Bone marrow (tissue), 2 donors: ENCODE measurements at regions not wholly inside any gene's neighbourhood (a gene's known extent, or its start where the extent isn't known, plus 50 kb on each side); places are given as distances from the start of the nearest gene placed in this dataset.

Experiments
- DNase-seq, 2 donors: peaks; one replicate each; lab custom pipeline; 2025; lab: John Stamatoyannopoulos, UW

DNA sequence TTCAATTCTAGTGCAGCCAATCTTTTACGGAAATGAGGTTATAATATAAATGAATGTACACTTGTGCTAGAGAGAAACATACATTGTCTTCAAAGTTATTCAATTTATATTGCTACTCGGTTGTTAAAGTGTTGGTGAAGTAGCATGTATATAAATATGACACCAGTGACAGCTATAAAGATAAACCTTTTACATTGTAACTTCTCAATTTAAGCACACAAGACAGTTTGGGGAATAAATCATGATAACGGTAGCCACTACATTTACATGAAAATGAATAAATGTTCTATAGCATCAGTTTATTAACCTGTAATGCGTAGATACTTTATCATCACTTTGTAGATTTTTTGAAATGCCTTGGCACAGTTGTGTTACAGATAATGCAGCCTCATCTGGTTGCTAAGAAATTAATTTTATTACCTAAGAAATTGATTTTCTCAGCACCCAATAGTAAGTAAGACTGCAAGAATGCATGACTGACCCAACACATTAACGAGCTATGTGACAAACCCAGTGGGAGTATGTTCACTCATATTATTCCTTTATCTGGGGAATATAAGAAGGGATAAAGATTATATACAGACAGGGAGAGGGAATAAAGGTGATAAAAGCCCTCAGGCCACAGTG is 283.9 kb upstream of the NPVF start:
- DNase-seq = no peak

DNA sequence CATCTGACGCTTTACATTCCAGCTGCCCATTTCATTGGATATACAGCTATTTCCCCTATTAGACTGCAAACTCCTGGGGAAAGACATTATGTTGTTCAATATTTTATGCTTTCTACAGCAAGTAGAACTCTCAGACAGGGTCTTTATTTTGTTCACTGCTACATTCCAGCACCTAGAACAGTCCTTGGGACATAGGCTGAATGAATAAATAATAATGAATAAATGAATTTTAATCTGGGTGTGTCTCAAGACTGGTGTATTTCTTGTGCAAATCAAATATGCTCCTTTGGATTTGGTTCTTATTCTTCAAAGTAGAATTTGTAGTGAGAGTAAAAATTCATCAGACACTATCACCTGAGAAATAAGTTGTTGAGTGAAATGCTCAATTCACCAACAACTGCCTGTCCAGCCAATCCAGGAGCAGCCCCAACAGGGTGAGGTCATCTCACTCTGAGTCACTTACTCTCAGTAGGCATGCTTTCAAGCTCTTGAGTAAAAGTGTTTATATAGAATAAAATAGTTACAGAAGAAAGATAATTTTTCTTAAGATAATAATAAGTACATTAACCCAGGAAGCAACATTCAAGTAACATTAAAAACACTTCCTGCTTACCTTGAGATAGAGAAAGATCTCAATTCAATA is 287.5 kb upstream of the NPVF start:
- no peak for DNase-seq

DNA sequence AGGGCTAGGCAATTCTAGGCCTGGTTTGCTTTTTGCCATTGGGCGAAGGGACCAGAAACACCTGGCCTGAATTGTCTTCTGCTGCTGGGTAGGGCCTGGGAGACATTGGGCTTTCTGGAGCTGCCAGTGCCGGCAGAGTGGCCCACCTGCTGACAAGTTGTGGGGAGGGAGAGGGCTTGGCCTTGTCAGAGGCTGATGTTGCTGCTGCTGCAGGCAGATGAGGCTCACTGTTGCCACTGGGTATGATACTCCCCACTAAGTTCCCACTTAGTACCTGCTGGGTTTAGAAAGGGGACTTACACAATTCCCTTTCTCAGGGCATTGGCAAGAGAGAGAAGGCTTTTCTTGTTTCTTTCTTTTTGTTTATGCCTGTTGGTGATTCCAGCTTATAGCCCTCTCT is 289.6 kb upstream of the NPVF start:
- no peak for DNase-seq

DNA sequence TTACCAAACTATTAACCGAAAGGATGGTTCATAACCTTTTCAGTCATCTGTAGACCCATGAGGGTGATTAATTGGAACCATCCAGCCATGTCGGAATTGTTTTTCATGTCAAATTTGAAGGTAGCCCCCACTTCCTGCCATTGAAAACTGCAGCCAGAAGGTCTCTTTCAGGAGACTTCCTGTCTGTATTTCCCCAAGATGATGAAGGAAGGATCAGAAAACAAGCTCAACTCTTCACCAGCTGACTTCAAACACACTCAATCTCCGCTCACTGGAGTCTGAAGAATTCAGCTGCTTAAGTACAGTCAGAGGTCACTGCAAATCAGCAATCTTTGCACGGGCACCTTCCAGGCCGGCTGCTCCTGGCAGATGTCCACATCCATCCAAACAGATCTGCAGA is 291.7 kb upstream of the NPVF start:
- DNase-seq = no peak

DNA sequence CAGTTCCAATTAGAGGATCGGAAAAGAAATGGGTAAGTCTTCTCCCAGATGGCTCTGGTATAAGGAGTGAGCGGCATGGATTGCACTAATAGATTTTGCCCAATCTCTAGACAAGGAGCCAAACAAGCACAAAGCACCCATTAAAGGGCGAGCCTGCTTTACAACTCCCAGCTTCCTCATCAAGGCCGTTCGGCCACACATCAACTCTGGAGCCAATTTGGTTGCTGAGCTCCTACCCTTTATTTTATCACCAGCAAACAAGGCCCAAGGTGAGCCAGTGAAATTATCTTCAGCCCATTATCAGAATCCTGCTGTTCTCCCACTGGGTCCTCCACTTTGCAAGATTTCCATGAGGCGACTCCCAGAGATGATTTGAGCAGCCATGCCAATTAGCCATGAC is 292.2 kb upstream of the NPVF start:
- no peak for DNase-seq

DNA sequence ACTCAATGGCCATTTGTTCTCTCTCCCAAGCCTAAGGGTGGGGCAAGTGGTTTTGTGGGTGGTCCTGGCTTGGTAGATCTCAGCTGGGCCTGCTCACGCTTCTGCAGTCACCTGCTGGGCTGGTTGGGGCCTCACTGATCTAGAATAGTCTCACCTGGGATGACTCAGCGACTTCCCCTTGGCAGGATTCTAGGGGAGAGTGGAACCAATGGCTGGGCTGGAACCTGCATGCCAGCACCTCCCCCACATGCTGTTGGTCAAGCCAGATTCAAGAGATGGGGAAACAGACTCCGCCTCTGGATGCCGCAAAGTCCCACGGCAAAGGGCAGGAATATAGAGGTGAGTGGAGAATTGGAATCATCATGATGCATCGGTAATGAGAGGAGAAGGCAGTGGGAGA is 292.9 kb upstream of the NPVF start:
- no peak for DNase-seq

DNA sequence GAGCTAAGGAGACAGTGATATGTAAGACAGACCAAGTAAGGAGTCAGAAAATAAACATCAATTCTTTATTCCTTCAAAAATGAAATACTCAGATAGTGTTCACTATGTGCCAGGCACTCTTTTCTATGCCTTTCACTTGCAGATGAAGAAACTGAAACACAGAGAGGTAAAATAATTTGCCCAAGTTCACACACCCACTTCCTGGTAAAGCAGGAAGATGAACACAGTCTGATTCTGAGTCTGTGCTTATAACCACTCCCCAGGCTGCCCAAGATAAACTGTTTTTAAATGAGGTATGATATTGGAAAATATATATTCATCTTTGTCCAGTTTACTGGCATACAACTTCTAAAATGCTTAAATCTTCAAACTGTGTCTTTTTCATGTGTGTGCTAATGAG is 294.4 kb upstream of the NPVF start:
- DNase-seq = no peak

DNA sequence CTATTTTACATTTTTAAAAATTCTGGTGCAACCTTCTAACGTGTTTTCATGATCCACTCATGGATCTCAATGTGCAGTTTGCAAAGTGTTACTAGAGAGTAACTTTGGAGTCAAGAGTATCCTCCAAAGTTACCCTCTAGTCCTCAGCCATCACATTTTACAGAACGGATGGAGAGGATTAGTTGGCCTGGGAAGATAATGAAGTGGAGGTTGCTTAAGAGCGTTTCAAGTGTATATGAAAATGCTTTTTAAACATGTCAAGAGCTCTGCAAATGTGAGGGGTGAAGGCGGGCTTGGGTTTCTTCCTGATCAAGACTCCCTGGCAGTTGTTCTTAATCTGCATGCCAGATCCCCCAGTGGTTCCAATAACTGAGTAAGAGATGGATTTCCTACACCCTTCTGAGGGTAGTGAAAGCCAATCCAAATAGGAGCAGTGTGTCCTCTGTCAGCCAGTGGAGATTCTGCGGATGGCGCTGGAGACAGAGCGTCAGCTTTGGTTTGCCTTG is 299.4 kb upstream of the NPVF start:
- DNase-seq = no peak

DNA sequence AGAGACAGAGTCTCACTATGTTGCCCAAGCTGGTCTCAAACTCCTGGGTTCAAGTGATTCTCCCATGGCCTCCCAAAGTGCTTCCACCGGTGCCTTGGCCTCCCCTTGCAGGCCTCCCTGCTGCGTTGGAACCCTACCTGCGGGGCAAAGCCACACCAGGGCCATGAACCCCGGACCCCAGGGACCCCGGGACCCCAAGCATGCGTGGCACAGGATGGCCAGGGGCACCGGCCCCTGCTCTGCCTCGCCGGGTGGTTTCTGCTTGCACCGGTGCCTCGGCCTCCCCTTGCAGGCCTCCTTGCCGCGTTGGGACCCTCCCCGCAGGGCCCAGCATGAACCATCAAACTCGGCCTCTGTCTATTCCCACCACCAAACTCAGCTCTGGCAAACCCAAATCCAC is 301.0 kb upstream of the NPVF start:
- DNase-seq = no peak

DNA sequence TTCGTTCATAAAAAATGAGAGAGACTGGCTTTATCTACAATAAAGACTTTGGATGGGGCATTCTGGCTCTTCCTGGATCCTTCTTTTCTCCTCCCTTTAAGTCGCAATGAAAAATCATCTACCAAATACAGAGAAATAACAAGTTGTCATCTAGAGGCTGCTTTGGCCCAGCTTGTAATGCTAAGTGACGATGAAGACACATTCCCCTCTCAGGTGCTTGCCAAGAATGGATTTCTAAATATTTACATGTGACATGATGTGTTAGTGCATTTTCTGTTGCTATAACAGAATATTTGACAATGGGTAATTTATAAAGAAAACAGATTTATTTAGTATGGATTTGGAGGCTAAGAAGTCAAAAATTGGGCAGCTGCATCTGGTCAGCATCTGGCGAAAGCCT is 308.6 kb upstream of the NPVF start:
- no peak for DNase-seq

DNA sequence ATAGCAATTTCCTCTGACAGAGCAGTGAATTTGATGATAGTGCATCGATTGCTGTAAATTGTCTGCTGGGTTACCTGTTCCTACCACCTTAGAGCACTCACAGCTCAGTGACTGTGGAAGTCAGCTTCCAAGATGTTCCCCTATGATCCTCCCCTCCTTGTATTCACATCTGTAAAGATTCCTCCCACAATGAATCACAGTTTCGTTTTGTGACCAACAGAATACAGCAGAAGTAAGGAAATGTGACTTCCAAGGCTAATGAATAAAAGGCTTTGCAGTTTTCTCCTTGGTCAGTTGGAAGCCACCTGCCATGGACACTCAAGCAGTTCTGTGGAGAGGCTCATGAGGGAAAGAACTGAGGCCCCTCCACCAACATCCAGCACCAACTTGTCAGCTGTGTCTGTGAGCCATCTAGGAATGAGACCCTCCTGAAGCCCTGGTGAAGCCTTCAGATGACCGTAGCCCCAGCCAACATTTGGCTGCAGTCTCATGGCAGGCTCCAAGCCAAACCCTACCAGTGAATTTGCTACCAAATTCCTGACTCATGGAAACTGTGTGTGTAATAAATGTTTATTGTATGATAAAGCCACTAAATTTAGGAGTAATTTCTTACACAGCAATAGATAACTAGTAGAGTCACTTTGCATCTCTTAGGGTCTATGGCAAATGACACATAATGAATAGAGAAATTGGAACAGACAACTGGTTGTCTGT is 309.5 kb upstream of the NPVF start:
- DNase-seq = no peak

DNA sequence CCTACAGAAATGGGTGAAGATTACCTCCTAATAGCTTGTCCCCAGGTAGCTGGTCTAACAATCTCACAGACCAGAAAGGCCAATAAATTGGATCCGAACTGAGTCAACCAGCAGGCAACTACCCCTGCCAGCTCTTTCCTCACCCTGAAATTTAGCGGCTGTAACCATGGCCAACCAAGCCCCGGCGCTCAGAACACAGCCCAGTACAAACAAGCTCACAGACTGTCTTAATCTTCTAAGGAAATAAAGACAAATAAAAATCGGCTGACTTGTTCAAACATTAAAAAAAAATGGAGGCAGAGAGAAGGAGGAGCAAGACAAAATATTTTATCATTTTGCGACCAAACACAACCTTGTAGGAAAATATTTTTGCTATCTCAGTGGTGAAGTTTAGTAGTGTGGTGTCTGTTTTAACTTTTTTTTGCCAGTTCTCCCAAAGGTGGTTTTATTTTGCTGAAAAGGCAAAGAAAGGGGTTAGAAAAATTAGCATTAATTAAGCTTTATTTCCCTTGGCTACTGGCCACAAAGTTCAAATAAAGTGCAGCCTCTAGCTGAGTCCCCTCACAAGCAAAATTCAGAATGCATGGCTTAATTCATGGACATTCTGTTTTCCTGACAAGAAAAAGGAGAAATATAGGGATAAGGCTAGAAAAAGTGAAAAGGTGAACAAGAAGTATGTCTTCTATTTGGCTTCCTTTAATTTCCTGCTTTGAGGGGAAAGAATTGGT is 313.0 kb upstream of the NPVF start:
- no peak for DNase-seq

DNA sequence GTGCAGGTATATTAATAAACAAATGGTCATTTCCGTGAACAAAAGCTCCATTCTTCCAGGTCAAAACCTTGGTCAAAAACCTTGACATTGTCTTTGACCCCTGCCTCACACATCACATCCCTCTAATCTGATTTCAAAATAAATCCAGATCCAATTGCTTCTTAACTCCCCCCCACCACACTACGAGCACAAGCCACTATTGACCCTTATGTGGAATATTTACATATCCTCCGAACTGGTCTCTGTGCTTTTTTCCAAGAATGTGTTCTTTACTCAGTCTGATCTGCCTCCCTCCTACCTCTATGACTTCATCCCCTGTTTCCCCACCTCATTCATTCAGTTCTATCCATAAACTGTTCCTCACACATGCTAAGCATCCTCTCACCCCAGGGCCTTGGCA is 313.6 kb upstream of the NPVF start:
- no peak for DNase-seq

DNA sequence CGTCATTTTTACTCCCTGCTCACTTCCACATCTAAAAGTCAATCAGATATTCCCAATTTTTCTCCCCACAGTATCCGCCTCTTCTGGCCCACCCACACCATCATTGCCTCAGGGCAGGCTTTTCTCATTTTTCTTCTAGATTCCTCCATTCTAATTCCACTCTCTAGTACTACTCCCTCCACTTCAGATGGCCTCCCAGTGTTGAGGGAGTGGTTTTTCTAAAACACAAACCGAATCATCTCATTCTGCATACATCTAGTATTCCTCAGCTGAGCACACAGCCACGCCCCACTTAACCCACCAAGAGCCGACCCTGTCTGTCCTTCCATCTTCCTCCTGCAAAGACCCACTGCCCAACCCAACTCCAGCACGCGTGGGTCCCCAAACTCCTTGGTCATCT is 314.9 kb upstream of the NPVF start:
- no peak for DNase-seq

DNA sequence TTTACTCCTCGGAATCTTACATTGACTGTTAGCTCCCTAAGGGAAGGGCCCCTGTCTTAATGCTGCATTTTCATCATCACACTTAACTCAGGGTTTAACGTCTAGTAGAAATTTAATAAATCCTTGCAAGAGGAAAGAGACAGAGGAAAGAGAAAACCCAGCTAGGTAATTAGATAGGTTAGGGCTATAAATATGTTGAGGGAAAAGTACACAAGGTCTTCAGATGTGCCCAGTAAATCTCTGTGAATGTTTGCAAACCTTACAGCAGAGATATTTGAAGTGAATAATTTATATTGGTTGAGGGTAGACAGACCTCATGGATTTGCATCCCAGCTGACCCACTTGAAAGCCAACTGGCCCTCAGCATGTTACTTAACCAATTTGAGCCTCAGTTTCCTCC is 315.5 kb upstream of the NPVF start:
- DNase-seq = no peak

DNA sequence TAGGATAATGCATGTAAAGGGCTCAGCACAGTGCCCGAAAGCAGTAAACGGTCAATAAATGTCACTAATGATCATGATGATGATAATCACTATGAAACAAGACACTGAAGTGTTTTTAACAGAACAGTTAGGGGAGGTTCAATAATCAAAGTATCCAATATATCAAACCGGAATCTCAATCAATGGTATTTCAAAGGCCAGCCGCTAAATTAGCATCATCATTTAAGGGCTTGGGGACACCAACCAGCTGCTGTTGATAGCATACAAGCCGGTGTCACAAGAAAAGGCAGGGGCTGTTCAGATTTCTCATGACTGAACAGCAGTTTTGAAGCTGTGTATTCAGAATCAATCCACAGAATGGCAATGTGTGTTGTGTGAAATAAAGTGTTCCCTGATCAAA is 316.0 kb upstream of the NPVF start:
- DNase-seq = no peak

DNA sequence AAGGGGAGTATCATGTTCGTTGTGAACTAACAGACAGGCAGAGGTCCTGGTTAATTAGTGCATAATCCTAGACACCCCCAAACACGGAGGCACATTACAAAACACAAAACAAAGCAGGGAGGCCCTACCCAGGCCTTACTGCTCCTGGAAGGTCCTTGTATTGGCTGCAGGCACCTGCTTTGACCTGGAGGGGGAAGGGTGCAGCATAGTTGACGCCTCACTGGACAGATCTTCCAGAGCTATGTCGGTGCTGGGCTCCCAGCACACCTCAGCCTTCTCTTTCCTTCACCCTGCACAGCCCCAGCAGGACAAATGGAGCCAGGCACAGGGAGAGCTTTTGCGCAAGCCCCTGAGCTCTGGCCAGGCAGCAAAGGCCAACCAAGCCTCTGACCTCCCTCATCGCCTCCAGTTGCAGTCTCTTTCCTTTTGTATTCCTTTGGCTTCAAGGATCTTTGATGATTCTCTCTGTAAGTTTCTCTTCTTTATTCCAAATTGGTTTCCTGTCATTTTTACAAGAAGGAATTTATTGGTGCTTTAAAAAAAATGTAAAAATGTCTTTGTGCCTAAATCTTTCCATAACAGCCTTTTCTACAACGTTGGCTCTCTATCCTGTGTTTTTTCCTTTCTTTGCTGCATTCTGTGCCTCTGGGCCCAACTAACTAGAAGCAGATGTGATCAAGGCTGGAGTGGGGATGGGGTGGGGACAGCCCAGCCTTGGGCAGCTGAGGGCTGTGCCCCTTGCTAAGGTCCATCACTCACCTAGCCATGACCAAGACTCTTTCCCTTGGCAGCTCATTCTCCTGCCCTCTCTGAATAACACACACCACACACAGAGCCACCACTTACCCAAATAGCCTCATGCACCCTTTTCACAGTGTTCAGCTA is 317.1 kb upstream of the NPVF start:
- DNase-seq = no peak

DNA sequence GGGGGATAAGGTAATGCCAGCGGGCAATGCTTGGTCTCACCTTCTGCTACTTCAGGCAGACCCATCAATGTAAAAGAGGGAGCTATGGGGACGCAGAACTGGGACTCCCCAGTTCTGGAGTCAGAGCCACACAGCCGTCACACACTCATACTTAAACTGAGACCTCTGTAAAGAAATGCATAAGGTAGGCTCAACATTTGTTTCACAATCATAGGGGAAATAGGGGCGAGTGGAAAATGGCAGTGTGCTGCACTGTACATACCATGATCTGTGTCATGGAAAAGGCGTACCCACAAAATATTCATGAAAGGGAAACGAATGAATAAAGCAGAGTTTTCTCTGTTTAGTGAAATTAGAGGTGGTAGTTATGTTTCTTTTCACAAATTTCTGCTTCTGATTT is 318.0 kb upstream of the NPVF start:
- no peak for DNase-seq

DNA sequence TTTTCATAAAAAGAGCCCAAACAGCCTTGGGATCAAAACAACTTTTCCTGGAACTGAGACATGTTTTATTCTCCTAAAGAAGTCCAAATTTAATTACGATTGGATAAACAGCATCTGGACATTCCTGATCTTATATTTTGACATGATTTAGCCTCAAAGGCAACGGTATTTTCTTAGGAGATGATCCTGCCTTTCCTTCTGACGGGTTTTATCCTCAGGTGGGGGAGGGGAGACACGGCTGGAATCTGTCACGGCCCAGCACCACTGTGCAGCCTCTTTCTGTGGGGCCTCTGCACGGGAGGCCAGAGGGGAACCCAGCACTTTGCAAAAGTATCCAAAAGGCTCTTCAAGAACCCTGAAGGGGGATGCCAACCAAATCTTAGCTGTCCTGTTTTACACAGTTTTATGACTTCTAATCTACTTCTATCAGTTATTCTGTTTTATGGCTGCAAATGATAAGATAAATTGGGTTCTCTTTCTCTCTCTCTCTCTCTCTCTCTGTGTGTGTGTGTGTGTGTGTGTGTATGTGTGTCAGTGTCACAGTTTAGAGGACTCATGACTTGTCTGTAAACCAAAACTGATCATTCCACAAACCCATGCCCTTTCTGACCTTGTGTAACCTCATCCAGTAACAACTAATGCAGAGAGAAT is 321.1 kb upstream of the NPVF start:
- DNase-seq = no peak

DNA sequence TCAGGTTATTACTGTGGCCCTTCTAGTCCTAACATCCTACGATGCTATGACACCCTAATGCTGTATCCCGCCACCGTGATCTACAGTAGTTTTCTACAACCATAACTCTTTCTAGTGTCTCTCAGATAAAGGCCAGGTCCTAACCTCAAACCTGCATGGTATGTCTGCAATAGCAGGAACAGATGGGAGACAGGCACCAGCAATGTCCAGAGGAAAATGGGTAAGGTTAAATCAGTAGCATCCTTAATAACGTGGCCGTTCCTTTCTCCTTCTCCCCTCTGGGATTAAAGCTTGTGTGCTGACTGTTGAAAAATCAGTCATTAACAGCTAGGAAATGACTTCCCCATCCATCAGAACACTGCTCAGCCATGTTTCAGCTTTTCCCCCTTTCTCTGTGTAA is 321.9 kb upstream of the NPVF start:
- DNase-seq = no peak

DNA sequence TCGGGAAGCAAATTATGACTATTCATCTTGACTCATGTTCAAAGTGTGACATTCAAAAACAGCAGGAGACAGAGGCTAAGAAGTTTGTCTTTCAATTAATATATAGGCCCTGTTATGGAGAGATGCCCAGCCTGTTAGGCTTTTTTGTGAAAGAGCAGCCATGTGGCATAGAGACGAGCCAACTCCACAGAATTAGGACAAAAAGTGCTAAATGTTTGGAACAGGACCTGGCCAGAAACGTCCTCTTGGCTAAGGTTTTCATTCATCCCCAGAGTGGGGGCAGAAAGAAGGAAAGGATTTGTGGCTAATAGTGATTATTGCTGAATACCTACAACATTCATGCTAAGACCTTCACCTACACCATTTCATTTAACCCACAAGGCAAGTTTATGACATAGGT is 324.7 kb upstream of the NPVF start:
- no peak for DNase-seq
